Tibial nerve (tissue), 4 donors: ENCODE measurements at regions not wholly inside any gene's neighbourhood (a gene's known extent, or its start where the extent isn't known, plus 50 kb on each side); places are given as distances from the start of the nearest gene placed in this dataset.

Experiments
- EP300 ChIP-seq, 2 donors: sonication (generic); formaldehyde crosslinking; IDR thresholded peaks; one replicate each; pipeline ENCODE4 v1.6.1; 2017; ENCODE audit warnings: antibody characterized with exemption in 2 of 2, mild to moderate bottlenecking in 1 of 2
- POLR2A ChIP-seq, 2 donors: fragments of 450-650 bp; IDR thresholded peaks; one replicate each; pipeline ENCODE4 v1.6.1; 2017; ENCODE audit warnings: antibody characterized with exemption in 2 of 2, mild to moderate bottlenecking in 2 of 2, moderate library complexity in 2 of 2
- TF ChIP-seq, protein P1 (sequence below), 5 experiments: fragments of 200-600 bp in 3 of 5; fragments of 450-650 bp in 2 of 5; sonication (generic) in 3 of 5; IDR thresholded peaks; one replicate each; pipeline ENCODE4 v1.5.1; 2016 to 2019; ENCODE audit warnings: antibody characterized with exemption in 5 of 5, mild to moderate bottlenecking in 3 of 5, moderate library complexity in 2 of 5

- TF ChIP-seq, protein P1, sequence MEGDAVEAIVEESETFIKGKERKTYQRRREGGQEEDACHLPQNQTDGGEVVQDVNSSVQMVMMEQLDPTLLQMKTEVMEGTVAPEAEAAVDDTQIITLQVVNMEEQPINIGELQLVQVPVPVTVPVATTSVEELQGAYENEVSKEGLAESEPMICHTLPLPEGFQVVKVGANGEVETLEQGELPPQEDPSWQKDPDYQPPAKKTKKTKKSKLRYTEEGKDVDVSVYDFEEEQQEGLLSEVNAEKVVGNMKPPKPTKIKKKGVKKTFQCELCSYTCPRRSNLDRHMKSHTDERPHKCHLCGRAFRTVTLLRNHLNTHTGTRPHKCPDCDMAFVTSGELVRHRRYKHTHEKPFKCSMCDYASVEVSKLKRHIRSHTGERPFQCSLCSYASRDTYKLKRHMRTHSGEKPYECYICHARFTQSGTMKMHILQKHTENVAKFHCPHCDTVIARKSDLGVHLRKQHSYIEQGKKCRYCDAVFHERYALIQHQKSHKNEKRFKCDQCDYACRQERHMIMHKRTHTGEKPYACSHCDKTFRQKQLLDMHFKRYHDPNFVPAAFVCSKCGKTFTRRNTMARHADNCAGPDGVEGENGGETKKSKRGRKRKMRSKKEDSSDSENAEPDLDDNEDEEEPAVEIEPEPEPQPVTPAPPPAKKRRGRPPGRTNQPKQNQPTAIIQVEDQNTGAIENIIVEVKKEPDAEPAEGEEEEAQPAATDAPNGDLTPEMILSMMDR (IDR thresholded peaks at IDR 0.05), result no peak
- TF ChIP-seq POLR2A (IDR thresholded peaks at IDR 0.05), result no peak
- TF ChIP-seq EP300 (IDR thresholded peaks at IDR 0.05), result no peak
Observed at GRCh38 chr11:45463541-45463940, 177.4 kb upstream of the SYT13 start.
